K562 (cell line): ENCODE measurements at regions not wholly inside any gene's neighbourhood (a gene's known extent, or its start where the extent isn't known, plus 50 kb on each side); places are given as distances from the start of the nearest gene placed in this dataset.

ENCODE experiments used
- ATAC-seq: fragments of 200-7000 bp; cut with Tn5 transposase; 3 replicates; pipeline ENCODE4 v1.9.1; 2020; ENCODE audit warnings: moderate library complexity
- BruUV-seq: library from RNA; stranded (reverse); fragments of 400-500 nt; replicated peaks from 2 replicates; lab custom pipeline; 2021; lab: Mats Ljungman, UMichigan
- CTCF ChIA-PET: fragments of 300-600 bp; formaldehyde crosslinking; extraction: SDS; loops from one replicate; lab custom pipeline; 2021; ENCODE audit warnings: low intra/inter-chr PET ratio; lab: Yijun Ruan, JAX
- POLR2A ChIA-PET: fragments of 300-600, 350-650 bp; sonication (Branson Sonifier 250); formaldehyde crosslinking; extraction: SDS; loops from one replicate; lab custom pipeline; 2021; ENCODE audit warnings: antibody characterized with exemption, inconsistent platforms; lab: Yijun Ruan, JAX
- DNase-seq, 4 experiments: peaks; one replicate each; pipeline versions ENCODE4 v3.0.0 to v3.0.0-alpha.2; 2011 to 2018; ENCODE audit warnings: low spot score in 3 of 4, mixed read lengths in 3 of 4; ENCODE audit errors: extremely low read depth in 1 of 4
- FAIRE-seq: peaks from 2 replicates; lab custom pipeline; 2011; peaks lifted over from hg19 to GRCh38; lab: Jason Lieb, UNC
- H2AFZ ChIP-seq: 2 replicates; pipeline ENCODE4 v1.6.0; 2011; ENCODE audit warnings: low read depth, low read length, control low read depth, inconsistent platforms
- H3K27ac ChIP-seq: fragments of 200-600 bp; 3 replicates; pipeline ENCODE4 v1.8.0; 2011; ENCODE audit warnings: low read depth, mild to moderate bottlenecking, control low read depth, inconsistent platforms, low read length, moderate library complexity, mixed read lengths; ENCODE audit errors: extremely low read depth
- H3K27me3 ChIP-seq, 2 experiments: fragments of 300-600 bp in 1 of 2; 2 replicates in 1 of 2; 3 replicates in 1 of 2; pipeline versions ENCODE4 v1.6.0 to v1.8.0; 2011; ENCODE audit warnings: inconsistent platforms in 2 of 2, low read length in 2 of 2, mild to moderate bottlenecking in 1 of 2, mixed read lengths in 1 of 2, moderate library complexity in 1 of 2; ENCODE audit not compliant: control insufficient read depth in 2 of 2, insufficient read depth in 2 of 2
- H3K36me3 ChIP-seq: fragments of 300-600 bp; 3 replicates; pipeline ENCODE4 v1.8.0; 2011; ENCODE audit warnings: mild to moderate bottlenecking, low read length, inconsistent platforms; ENCODE audit not compliant: control insufficient read depth, insufficient read depth
- H3K4me1 ChIP-seq, 2 experiments: fragments of 200-600 bp in 1 of 2; replicated peaks in 1 of 2; 2 replicates in 1 of 2; 3 replicates in 1 of 2; pipeline versions ENCODE4 v1.5.1 to v1.8.0; 2011; ENCODE audit warnings: inconsistent platforms in 2 of 2, low read length in 2 of 2, mild to moderate bottlenecking in 1 of 2, mixed read lengths in 1 of 2, moderate library complexity in 1 of 2; ENCODE audit not compliant: control insufficient read depth in 2 of 2, insufficient read depth in 2 of 2
- H3K4me2 ChIP-seq: 2 replicates; pipeline ENCODE4 v1.6.1; 2011; ENCODE audit warnings: low read length, control low read depth, inconsistent platforms, mixed read lengths; ENCODE audit not compliant: insufficient read depth
- H3K4me3 ChIP-seq: fragments of 200-600 bp; sonication (generic), shearing (Covaris generic); 2 replicates; pipeline ENCODE4 v1.5.1; 2016; ENCODE audit warnings: control low read depth, inconsistent platforms
- H3K79me2 ChIP-seq: fragments of 200-600 bp; 3 replicates; pipeline ENCODE4 v1.8.0; 2011; ENCODE audit warnings: low read length, inconsistent platforms; ENCODE audit not compliant: control insufficient read depth, insufficient read depth
- H3K9ac ChIP-seq, 2 experiments: 2 replicates each; pipeline versions ENCODE4 v1.6.0 to v1.6.1; 2011; ENCODE audit warnings: low read depth in 2 of 2, low read length in 2 of 2, control low read depth in 1 of 2, inconsistent platforms in 1 of 2, mild to moderate bottlenecking in 1 of 2, mixed read lengths in 1 of 2; ENCODE audit not compliant: insufficient read depth in 1 of 2
- H3K9me1 ChIP-seq: one replicate; pipeline ENCODE4 v1.6.0; 2011; ENCODE audit warnings: inconsistent platforms, mild to moderate bottlenecking, low read length, moderate library complexity; ENCODE audit not compliant: control insufficient read depth, insufficient read depth
- H3K9me3 ChIP-seq: replicated peaks from 2 replicates; pipeline ENCODE4 v1.5.1; 2011; ENCODE audit warnings: low read depth, low read length, inconsistent platforms; ENCODE audit not compliant: control insufficient read depth, insufficient read depth
- H4K20me1 ChIP-seq: replicated peaks from 2 replicates; pipeline ENCODE4 v1.6.1; 2011; ENCODE audit warnings: low read length, inconsistent platforms, mixed read lengths; ENCODE audit not compliant: control insufficient read depth, insufficient read depth
- ARID4B ChIP-seq: sonication (generic); formaldehyde crosslinking; IDR thresholded peaks from 2 replicates; pipeline ENCODE4 v1.8.0; 2022; ENCODE audit warnings: mild to moderate bottlenecking, missing genetic modification reagents
- E2F3 ChIP-seq: fragments of 250-450 bp; sonication (Bioruptor Pico); IDR thresholded peaks from 2 replicates; pipeline ENCODE4 v1.4.0; 2020; ENCODE audit warnings: mild to moderate bottlenecking
- FIP1L1 ChIP-seq: fragments of 200-400 bp; formaldehyde crosslinking; IDR thresholded peaks from 2 replicates; pipeline ENCODE4 v1.6.1; 2018; ENCODE audit warnings: mild to moderate bottlenecking, low read depth, low read length; ENCODE audit not compliant: poor library complexity, severe bottlenecking
- HIVEP1 ChIP-seq: fragments of 250-450 bp; sonication (Bioruptor Pico); IDR thresholded peaks from 2 replicates; pipeline ENCODE4 v1.4.0; 2020; ENCODE audit warnings: mild to moderate bottlenecking
- HMBOX1 ChIP-seq: sonication (generic); IDR thresholded peaks from 2 replicates; pipeline ENCODE4 v1.6.1; 2016
- KAT8 ChIP-seq: fragments of 450-650 bp; IDR thresholded peaks from 2 replicates; pipeline ENCODE4 v1.6.1; 2016; ENCODE audit warnings: low read depth, mild to moderate bottlenecking
- KDM1A ChIP-seq, 2 experiments: fragments of 450-650 bp; IDR thresholded peaks; 2 replicates each; pipeline ENCODE4 v1.6.1; 2016; ENCODE audit warnings: mild to moderate bottlenecking in 2 of 2
- MTF1 ChIP-seq: fragments of 250-450 bp; sonication (Bioruptor Pico); IDR thresholded peaks from 2 replicates; pipeline ENCODE4 v1.9.0; 2021; ENCODE audit warnings: moderate library complexity, mild to moderate bottlenecking, inconsistent platforms, borderline replicate concordance
- PHTF2 ChIP-seq: fragments of 250-450 bp; sonication (Bioruptor Pico); IDR thresholded peaks from 2 replicates; pipeline ENCODE4 v1.5.0; 2021; ENCODE audit warnings: mild to moderate bottlenecking
- THAP7 ChIP-seq: fragments of 250-450 bp; sonication (Bioruptor Pico); IDR thresholded peaks from 2 replicates; pipeline ENCODE4 v1.5.0; 2021
- ZC3H11A ChIP-seq: IDR thresholded peaks from 2 replicates; pipeline ENCODE4 v1.6.1; 2012; ENCODE audit warnings: low read depth, low read length, improper control_type of control experiment
- ZKSCAN1 ChIP-seq: fragments of 150-350 bp; IDR thresholded peaks from 2 replicates; pipeline ENCODE4 v1.6.1; 2016; ENCODE audit warnings: low read depth, low read length
- ZNF395 ChIP-seq: fragments of 200-800 bp; sonication (Bioruptor generic); IDR thresholded peaks from 2 replicates; pipeline ENCODE4 v1.6.1; 2017; ENCODE audit warnings: missing genetic modification characterization, missing compliant biosample characterization
- ZNF398 ChIP-seq: fragments of 250-450 bp; sonication (Bioruptor Pico); IDR thresholded peaks from 2 replicates; pipeline ENCODE4 v1.8.0; 2021; ENCODE audit warnings: moderate library complexity, mild to moderate bottlenecking, inconsistent platforms
- ZNF586 ChIP-seq: fragments of 450-650 bp; formaldehyde crosslinking; conservative IDR thresholded peaks from 2 replicates; pipeline ENCODE4 v1.4.0; 2020; ENCODE audit warnings: mild to moderate bottlenecking, moderate library complexity
- WGBS: fragments of 100-300 bp; shearing (Covaris generic); methylation state at CpG from one replicate; pipeline ENCODE4 v1.1.6; 2016; ENCODE audit warnings: low coverage, mixed read lengths; ENCODE audit not compliant: insufficient coverage; ENCODE audit errors: missing lambda C conversion rate; 5-methylcytosine and 5-hydroxymethylcytosine counted together
- in situ Hi-C: fragments of 300-500 bp; cut with MboI; formaldehyde crosslinking; loops from 4 replicates; pipeline ENCODE4 v1.15.0; 2018; ENCODE audit warnings: inconsistent platforms, mixed read lengths
- intact Hi-C: fragments of 100-400 bp; cut with micrococcal nuclease; formaldehyde crosslinking; loops from 2 replicates; pipeline ENCODE4 v1.14.2; 2022

GRCh38 chr5:44953078-44953477 lies 144.3 kb downstream of the MRPS30 start:
- intact Hi-C loops: no loop called here
- TF ChIP-seq ZNF398 (CRISPR knock-in tag) (no peak), HMBOX1 (no peak), PHTF2 (CRISPR knock-in tag) (no peak), MTF1 (CRISPR knock-in tag) (no peak), THAP7 (CRISPR knock-in tag) (no peak), ZC3H11A (no peak), HIVEP1 (CRISPR knock-in tag) (no peak), ARID4B (no peak), ZKSCAN1 (no peak), ZNF586 (CRISPR knock-in tag) (no peak), FIP1L1 (no peak), KAT8 (no peak), KDM1A (IDR thresholded peaks at IDR 0.05) (no peak), E2F3 (CRISPR knock-in tag) (no peak), ZNF395 (no peak)

More at GRCh38 chr5:44953078-44953477, 144.3 kb downstream of the MRPS30 start:
- BruUV-seq: no TSS peak
- no peaks in the 10 kb centered on the region for H4K20me1 ChIP-seq
- 0% methylated on average over 2 of the region's 2 CpGs for WGBS
- no peaks in the 10 kb centered on the region for H3K27me3 ChIP-seq
- no peak overlapping the region for H3K4me3 ChIP-seq
- no peaks in the 10 kb centered on the region for H3K79me2 ChIP-seq
- POLR2A ChIA-PET: no interaction called here
- ATAC-seq (no peak), FAIRE-seq (no peak), DNase-seq (no peak)
- H3K9me3 ChIP-seq: no peaks in the 10 kb centered on the region
- H3K27ac ChIP-seq: no peak overlapping the region
- no peaks in the 10 kb centered on the region for H3K36me3 ChIP-seq
- CTCF ChIA-PET: no interaction called here
- H2AFZ ChIP-seq: no peak overlapping the region
- in situ Hi-C loops: no loop called here
- H3K9ac ChIP-seq: no peak overlapping the region
- H3K4me2 ChIP-seq: no peak overlapping the region
- H3K9me1 ChIP-seq: no peaks in the 10 kb centered on the region
- H3K4me1 ChIP-seq: no peaks in the 10 kb centered on the region
